ENCODE measurements at regions not wholly inside any gene's neighbourhood (a gene's known extent, or its start where the extent isn't known, plus 50 kb on each side); places are given as distances from the start of the nearest gene placed in this dataset.

DNA sequence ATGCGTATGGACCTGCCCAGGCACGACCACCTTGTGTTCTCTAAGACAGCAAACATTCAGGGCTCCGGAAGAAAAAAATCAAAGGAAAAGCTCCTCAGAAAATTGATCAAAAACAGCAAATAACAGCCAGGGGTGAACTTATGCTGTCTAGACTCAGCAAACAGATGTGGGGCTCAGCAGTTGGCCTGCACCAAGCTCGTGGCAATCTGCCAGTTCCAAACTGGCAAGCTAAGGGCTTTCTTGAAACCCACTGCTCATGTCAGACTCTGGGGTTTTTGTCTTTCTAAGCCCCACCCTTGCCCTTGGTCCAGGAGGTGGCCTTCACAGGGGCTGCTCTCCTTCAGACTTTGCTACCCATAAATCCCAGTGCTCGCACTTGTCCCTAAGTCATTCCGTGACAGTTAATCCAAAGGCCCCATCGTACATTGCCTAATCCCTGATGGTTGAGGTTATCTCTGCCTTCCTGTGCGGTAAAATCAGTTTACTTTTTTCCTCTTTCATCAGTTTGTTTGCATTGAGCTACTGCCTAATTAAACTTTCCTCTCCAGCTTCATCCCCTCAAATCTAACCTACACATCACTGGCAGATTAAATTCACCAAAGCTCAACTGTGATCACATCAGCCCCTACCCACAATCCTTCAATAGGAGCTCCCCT, 408.0 kb downstream of the LRATD1 start:
- DNase-seq (ENCODE audit: low read depth in 1 of 2, low spot score in 1 of 2): no peak

GRCh38 chr2:15041429-15041837, 408.9 kb downstream of the LRATD1 start:
- no peak for DNase-seq (ENCODE audit: low read depth in 1 of 2, low spot score in 1 of 2)

DNA sequence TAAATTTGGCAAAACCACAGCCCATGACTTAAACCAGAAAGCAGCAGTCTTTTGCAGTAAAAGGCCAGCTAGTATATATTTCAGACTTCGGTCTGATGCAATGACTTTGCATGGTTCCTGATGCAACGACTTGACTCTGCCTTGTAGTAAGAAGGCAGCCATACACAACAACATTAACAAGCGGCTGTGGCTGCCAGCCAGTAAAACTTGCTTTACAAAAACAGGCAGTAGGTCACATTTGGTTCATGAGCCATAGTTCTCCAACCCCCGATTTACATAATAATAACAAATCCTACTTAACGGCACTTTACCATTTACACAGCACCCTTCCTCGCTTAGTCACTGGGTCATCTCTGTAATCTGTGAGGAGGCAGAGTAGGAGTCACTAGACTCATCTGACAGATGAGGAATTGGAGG, 410.3 kb downstream of the LRATD1 start:
- DNase-seq (ENCODE audit: low read depth in 1 of 2, low spot score in 1 of 2): no peak

GRCh38 chr2:15043336-15044058, 411.0 kb downstream of the LRATD1 start:
- DNase-seq (ENCODE audit: low read depth in 1 of 2, low spot score in 1 of 2): no peak

GRCh38 chr2:15045054-15045453, 412.5 kb downstream of the LRATD1 start:
- no peak for DNase-seq (ENCODE audit: low read depth in 1 of 2, low spot score in 1 of 2)

DNA sequence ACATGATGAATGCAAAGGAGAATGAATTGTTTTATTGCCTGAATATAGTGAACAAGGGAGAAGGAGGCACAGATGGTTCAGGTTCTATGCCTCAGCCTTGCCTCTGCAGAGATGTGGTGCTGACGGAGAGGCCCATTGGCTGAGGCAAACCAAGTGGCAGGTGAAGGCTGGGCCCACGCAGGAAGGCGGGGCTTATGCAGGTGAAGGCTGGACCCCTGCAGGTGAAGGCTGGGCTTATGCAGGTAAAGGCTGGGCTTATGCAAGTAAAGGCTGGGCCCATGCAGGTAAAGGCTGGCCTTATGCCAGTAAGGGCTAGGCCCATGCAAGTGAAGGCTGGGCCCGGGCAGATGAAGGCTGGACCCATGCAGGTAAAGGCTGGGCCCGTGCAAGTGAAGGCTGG, 414.7 kb downstream of the LRATD1 start:
- DNase-seq (ENCODE audit: low read depth in 1 of 2, low spot score in 1 of 2): no peak

DNA sequence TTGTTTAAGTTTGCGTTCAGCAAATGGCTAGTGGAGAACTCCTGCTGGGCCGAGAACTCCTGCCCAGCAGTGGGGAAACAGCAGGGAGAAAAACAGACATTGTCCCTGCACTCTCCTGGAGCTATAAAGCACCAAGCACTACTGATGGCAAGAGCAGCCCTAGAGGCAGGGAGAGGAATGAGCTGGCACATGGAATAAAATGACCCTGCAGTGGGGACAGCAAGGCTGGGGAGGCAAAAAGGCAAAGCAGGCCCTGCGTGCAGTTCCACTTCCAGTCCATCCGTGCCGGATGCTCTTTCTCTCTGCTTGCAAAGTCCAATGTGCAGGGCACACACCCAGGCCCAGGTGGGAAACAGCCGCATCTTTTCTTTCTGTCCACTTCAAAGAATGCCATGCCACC, 415.5 kb downstream of the LRATD1 start:
- DNase-seq (ENCODE audit: low read depth in 1 of 2, low spot score in 1 of 2): no peak

GRCh38 chr2:15049096-15049993, 416.8 kb downstream of the LRATD1 start:
- no peak for DNase-seq (ENCODE audit: low read depth in 1 of 2, low spot score in 1 of 2)

GRCh38 chr2:15050483-15050882, 418.0 kb downstream of the LRATD1 start:
- DNase-seq (ENCODE audit: low read depth in 1 of 2, low spot score in 1 of 2): no peak

- DNase-seq (ENCODE audit: low read depth in 1 of 2, low spot score in 1 of 2): no peak
Measured at GRCh38 chr2:15053542-15053941, 421.0 kb downstream of the LRATD1 start.

DNA sequence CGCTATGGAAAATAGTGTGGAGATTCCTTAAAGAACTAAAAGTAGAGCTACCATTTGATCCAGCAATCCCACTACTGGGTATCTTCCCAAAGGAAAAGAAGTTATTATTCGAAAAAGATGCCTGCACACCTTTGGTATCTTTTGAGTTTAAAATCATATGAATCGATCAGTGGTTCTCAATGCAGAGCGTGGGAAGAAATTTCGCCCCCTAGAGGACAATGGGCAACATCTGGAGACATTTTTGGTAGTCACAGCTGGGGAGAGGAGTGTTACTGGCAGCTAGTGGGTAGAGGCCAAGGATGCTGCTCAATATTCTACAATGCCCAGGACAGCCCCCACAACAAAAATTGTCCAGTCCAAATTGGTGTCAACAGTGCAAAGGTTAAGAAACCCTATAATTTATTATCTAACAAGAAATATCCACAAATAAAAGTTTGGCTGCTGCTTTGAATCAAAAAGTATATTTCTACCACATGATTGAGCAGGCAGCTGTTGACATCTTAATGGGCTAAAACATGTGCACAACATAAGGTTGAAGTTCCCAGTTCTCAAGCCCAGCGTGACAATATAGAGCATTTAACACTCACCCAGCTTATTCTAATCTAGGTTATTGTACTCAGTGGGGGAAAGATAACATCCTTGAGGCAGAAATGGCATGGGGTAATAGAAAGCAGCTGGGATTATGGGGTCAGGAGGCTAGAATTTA, 425.7 kb downstream of the LRATD1 start:
- no peak for DNase-seq (ENCODE audit: low read depth in 1 of 2, low spot score in 1 of 2)

GRCh38 chr2:15058721-15059157, 426.2 kb downstream of the LRATD1 start:
- no peak for DNase-seq (ENCODE audit: low read depth in 1 of 2, low spot score in 1 of 2)

DNA sequence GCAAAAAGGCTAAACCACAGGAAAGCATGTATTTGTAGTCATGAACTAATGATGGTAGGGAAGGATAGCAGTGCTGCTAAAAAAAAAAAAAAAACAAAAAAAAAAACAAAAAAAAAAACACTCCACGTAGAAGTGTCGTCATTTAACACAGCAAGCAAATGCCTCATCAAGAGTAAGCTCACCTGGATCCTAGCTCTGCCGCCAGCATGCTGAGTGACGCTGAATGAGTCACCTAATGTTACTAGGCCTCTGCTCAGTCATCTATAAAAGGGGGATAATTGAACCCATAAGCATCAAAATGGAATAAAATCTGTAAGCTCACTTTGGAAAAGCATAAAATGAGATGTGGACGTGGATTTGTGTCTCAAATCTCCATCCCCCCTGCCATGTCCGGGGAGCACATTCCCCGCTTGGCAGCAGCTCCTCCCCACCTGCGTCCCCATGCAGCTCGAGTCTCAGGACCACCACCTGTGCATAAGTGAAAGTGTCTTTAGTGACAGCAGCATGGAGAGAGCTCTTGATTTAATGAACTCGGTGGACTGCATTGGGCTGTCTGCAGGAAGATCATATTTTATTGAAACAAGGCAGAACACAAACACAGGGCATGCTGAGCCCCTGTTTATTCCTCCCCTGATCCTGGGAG, 427.5 kb downstream of the LRATD1 start:
- DNase-seq (ENCODE audit: low read depth in 1 of 2, low spot score in 1 of 2): no peak

DNA sequence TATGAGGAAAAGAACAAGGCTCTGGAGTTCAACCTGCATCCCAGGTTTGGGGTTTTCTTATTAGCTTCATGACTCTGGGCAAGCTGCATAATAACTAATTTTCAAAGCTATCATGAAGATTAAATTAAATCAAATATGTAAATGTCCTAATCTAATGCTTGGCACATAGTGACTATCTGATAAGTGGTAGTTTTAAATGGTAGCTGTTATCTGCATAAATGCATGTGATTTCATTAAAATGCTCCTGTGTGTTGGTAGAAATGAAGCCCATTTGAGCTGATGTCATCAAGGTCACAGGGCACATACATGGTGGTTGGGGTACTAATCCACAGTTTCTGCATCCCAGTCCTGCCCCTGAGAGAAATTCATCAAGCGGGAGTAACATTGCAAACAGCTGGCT, 428.8 kb downstream of the LRATD1 start:
- no peak for DNase-seq (ENCODE audit: low read depth in 1 of 2, low spot score in 1 of 2)

DNA sequence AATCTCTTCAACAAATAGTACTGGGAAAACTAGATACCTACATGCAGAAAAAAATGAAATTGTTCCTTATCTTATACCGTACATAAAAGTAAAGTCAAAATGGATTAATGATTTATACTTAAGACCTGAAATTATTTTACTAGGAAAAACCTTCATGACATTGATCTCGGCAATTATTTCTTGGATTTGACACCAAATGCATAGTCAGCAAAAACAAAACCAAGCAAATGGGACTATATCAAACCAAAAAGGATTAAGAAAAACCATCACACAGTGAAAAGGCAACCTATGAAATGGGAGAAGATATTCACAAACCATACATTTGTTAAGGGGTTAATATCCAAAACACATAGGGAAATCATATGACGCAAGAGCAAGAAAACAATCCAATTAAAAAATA, 433.6 kb downstream of the LRATD1 start:
- no peak for DNase-seq (ENCODE audit: low read depth in 1 of 2, low spot score in 1 of 2)

DNA sequence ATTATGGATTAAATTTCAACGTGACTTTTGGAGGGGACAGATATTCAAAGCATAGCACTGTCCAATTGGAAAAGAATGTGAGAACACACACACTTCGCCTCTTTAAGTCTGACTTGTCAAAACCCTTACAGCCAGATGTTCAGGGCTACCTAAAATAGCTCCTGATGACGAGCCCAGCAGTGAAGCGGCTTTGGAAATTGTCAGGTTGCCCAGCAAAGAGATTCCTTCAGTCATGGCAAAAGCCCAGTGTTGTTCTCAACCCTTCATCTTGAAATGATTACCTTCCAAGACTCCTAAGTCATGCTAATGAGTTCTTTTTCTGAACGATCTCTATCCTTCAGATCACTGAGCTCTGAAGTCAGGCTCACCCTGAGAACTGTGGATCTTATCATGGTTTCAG, 436.6 kb downstream of the LRATD1 start:
- DNase-seq (ENCODE audit: low read depth in 1 of 2, low spot score in 1 of 2): no peak

GRCh38 chr2:15072836-15073235, 440.3 kb downstream of the LRATD1 start:
- DNase-seq (ENCODE audit: low read depth in 1 of 2, low spot score in 1 of 2): no peak

DNA sequence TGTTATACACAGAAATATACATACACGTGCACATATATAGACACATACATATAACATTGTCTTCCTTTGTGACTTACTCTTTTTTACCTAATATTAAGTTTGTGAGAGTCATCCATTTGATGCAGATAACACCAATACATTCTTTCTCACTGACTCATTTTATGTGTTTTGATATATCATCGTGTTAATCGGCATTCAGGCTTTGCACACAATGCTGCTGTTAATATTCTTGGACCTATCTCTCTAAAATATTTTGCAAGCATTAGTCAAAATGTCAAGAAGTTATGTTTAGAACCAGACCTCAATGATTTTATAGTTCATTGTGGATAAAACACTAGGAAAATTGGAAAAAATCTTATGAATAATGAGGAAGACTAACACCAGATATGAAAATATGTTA, 441.1 kb downstream of the LRATD1 start:
- no peak for DNase-seq (ENCODE audit: low read depth in 1 of 2, low spot score in 1 of 2)

DNA sequence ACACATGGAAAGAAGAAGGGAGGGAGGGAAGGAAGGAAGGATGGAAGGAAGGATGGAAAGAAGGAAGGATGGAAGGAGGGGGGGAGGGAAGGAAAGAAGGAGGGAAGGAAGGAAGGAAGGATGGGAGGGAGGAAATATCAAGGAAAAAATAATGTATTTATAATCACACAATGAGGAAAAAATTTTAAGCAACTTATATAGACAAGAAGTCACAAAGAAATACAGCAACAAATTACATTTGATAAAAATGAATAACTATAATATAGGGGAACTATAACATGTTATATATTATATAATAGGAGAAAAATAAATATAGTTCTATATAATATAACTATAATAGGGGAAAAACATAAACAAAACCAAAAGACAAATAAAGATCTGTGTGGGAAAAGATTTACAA, 441.8 kb downstream of the LRATD1 start:
- no peak for DNase-seq (ENCODE audit: low read depth in 1 of 2, low spot score in 1 of 2)

DNA sequence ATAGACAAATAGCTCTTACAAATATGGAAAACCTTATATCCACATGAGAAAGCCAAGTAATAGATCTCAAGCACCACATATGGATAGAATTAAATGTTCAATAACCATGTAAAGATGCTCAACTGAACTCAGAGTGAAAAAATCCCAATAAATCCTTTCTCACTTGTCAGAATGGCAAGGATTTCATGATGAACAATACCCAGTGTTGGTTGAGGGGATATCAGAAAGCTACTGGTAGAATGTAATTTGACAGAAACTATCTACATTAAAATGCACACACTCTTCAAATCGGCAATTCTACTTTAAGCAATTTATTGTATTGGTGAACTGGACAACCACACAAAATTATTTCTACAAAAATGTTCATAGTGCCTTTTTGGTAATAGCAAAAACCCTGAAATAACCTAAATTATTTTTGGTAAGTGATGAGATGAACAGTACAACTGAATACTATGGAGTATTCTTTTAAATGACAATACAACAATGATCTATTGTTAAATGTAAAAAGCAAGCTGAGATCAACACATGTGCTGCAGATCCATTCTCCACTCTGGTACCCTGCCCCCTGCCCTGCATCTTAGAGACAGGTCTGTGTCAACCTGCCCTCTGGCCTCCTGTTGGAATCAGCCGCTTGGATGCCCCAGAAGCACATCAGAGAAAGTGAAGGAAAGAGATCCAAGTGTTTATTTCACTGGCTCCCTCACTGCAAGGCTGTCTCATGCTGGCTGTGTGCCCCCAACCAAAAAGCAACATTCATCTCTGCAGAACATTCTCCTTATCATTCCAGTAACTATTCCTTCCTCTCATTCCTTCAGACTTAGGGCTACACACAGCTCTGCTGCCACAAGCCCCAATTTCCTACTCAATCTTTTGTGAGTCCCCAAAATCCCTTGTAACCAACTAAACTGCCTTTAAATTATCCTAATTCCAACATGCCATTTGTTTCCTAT, 442.5 kb downstream of the LRATD1 start:
- DNase-seq (ENCODE audit: low read depth in 1 of 2, low spot score in 1 of 2): no peak

Measured in activated CD4-positive, alpha-beta T cell treated with anti-CD3 and anti-CD28 coated beads, Interleukin-2, amount 50 U/mL, for 24 hours (primary cell).